Bronchial epithelial cell (primary cell): ENCODE measurements at regions not wholly inside any gene's neighbourhood (a gene's known extent, or its start where the extent isn't known, plus 50 kb on each side); places are given as distances from the start of the nearest gene placed in this dataset.

ENCODE experiments used
- DNase-seq: peaks from one replicate; pipeline ENCODE4 v3.0.0-alpha.2; 2010; ENCODE audit warnings: low read depth
- FAIRE-seq: peaks from 2 replicates; lab custom pipeline; 2011; peaks lifted over from hg19 to GRCh38; lab: Jason Lieb, UNC
- H3K27me3 ChIP-seq: 2 replicates; pipeline ENCODE4 v1.5.1; 2011; ENCODE audit warnings: low read length; ENCODE audit not compliant: control insufficient read depth, insufficient read depth
- H3K36me3 ChIP-seq: 2 replicates; pipeline ENCODE4 v1.5.1; 2011; ENCODE audit warnings: low read length; ENCODE audit not compliant: control insufficient read depth, insufficient read depth
- H3K4me3 ChIP-seq: 2 replicates; pipeline ENCODE4 v1.5.1; 2011; ENCODE audit warnings: mild to moderate bottlenecking, low read depth, low read length, control low read depth
- TF ChIP-seq, protein P1 (sequence below): IDR thresholded peaks from 2 replicates; pipeline ENCODE4 v1.5.1; 2011; ENCODE audit warnings: mild to moderate bottlenecking, moderate library complexity, low read length, control low read depth, inconsistent platforms; ENCODE audit not compliant: insufficient read depth, severe bottlenecking

DNA sequence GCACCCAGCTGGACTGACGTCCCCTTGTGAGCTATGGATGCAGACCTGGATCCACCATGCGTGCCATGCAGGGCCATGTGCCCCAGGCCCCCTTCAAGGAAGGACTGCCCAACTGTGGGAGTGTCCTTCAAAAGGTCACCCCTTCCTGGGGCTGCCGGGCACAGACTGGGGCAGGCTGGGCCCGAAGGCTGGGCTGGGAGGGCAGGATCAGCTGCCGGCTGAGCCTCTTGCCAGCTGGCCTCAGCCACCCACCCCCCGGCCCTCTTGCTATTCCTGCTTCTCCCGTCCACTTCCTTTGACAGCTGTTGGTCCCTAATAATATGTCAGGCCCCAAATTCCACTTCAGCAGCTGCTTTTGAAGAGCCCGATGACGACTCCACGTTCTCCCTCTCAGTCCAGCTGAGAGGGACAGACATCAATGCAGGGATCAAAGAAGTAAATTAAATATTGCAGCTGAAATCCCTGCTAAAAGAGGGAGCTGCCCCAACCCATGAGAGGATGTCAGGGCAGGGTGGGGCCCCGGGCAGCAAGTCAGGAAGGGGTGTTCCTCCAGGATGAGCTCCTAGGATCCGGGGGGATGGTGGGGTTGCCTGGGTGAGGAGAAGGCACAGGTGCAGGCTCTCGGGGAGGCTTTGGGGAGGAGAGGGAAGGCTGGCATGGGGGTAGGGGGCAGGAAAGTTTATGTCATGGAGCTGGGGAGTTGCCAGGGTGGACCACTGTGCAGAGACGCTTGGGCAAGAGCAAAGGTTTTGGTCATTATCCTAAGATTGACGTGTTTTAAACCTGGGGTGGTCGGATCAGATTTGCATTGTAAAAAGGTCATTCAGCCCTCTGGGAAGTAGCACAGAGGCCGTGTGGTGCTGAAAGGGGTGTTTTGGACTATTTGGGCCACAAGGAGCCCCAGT is 185.0 kb downstream of the ANKRD60 start:
- TF ChIP-seq, protein P1, sequence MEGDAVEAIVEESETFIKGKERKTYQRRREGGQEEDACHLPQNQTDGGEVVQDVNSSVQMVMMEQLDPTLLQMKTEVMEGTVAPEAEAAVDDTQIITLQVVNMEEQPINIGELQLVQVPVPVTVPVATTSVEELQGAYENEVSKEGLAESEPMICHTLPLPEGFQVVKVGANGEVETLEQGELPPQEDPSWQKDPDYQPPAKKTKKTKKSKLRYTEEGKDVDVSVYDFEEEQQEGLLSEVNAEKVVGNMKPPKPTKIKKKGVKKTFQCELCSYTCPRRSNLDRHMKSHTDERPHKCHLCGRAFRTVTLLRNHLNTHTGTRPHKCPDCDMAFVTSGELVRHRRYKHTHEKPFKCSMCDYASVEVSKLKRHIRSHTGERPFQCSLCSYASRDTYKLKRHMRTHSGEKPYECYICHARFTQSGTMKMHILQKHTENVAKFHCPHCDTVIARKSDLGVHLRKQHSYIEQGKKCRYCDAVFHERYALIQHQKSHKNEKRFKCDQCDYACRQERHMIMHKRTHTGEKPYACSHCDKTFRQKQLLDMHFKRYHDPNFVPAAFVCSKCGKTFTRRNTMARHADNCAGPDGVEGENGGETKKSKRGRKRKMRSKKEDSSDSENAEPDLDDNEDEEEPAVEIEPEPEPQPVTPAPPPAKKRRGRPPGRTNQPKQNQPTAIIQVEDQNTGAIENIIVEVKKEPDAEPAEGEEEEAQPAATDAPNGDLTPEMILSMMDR: no peak
- Histone ChIP-seq H3K27me3 (peaks cover 9% of the 10 kb centered on the region), H3K36me3 (no peaks in the 10 kb centered on the region), H3K4me3 (no peak overlapping the region)
- FAIRE-seq (no peak), DNase-seq (no peak)

DNA sequence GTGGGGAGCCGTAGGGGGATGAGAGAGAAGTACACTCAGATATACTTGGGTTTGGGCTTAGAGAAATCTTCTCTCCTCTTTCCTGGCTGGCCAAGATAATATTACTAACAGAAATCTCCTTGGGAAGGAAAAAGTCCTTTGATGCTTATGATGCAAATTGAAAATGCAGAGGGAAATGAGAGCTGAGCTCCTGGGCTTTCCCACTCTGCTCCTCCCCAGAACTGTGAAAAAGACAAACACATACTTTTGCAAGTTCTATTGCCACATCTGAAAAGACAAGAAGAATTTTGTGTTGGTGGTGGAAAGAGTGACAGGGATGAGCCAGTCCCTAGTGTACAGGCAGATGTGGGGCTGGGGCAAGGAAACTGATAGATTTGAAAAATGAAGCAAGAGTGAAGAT is 185.9 kb downstream of the ANKRD60 start:
- Histone ChIP-seq H3K4me3 (no peak overlapping the region), H3K27me3 (peaks cover 9% of the 10 kb centered on the region), H3K36me3 (no peaks in the 10 kb centered on the region)
- TF ChIP-seq, protein P1: no peak
- DNase-seq (no peak), FAIRE-seq (no peak)

DNA sequence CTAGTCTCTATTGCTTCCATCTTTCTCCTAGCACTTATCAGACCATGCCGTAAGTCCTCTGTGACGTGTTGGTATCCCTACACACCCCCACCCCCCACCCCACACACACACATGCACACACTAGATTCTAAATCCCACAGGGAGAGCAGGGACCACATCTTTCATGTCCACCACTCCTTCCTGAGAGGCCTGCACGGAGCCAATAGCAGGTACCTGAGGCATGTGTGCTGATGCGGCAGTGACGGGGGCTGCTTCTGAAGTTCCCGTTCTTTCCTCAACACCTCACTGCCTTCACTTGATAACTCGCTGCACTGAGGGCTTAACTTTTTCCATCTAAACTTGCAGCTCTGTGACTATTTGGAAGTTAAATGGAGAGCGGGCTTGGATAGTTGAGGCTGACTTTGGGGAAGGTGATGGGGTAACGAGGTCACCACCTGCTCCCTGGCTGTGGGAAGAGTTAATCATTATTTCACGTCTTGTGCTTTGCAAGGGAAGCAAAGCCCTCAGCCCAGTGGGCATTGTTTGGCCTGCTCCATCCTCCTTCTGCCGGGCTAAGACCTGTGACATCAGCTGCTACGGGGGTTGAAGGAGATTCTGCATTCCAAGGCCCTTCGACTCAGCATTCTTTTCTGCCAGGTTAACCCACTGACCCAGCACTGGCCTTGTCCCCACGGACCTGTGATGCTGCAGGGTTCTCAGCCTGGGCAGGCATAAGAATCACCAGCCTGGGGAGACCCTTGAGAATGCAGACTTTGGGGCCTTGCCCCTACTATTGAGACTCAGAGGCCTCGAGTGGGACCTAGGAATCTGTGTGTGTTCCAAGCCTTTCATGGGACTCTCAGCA is 187.8 kb downstream of the ANKRD60 start:
- FAIRE-seq (no peak), DNase-seq (no peak)
- H3K27me3 ChIP-seq: peaks cover 9% of the 10 kb centered on the region
- no peak overlapping the region for H3K4me3 ChIP-seq
- TF ChIP-seq, protein P1: no peak
- H3K36me3 ChIP-seq: no peaks in the 10 kb centered on the region

DNA sequence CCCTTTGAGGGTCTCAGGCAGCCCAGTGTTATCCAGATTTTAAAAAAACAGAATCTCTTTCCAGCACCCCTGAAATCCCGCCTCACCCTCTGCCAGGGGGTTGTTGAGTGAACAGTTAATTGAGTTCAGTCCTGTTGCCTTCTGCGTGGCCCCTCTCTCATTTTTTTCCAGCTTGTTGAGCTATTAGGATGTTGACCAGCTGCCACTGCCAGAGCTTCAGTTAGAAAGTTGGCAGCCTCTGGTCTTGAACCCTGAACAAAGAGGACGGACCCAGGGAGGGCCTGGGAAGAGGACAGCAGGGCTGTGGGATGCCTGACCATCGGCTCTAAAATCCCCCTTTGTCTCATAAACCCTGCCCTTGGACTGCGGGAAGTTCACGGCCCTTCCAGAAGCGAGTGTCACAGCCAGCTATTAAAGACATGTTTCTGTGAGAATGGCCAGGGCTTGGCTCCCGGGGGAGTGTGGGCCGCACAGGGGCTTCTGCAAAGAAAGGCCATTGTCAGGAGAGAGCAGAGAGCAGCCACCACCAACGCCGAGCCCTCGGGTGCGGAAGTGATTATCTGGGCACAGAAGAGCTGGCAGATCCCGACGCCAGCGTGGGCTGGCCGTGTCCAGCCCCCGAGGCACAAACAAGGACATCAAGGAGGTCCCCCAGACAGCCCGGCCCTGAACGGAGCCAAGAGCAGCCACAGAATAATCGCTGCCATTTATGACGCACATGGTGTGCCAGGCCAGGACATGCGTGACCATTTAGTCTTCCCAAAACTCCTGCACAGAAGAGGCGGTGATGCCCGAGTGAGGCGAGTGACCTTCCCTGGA is 189.0 kb downstream of the ANKRD60 start:
- TF ChIP-seq, protein P1: no peak
- no peak overlapping the region for H3K4me3 ChIP-seq
- H3K36me3 ChIP-seq: no peaks in the 10 kb centered on the region
- H3K27me3 ChIP-seq: peaks cover 9% of the 10 kb centered on the region
- no peak for FAIRE-seq
- DNase-seq: no peak

DNA sequence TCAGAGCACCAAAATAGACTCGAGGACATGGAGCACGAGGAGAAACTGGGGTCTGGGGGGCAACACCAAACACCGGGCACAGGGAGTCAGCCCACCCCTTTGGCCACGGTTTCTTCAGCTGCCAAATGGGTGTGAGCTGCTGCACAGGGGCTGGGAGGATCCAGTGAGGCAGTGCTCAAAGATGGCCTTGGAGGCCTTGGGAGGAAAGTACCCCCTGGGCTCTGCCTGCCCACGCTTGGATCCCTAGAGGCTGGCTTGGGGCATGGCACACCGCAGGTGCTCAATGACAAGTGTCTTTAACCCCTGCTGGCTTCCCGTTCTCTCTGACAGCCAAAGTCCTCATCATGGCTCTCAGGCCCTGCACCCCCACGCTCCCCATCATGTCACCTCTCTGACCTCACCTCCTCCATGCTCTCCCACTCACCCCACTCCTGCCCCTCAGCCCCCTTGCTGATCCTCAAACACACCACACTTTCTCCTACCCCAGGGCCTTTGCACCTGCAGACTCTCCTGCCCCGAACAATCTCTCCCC is 190.3 kb downstream of the ANKRD60 start:
- DNase-seq: no peak
- TF ChIP-seq, protein P1: no peak
- no peak for FAIRE-seq
- Histone ChIP-seq H3K4me3 (no peak overlapping the region), H3K27me3 (peaks cover 6% of the 10 kb centered on the region), H3K36me3 (no peaks in the 10 kb centered on the region)
